OCI-LY7 (cell line): ENCODE measurements at regions not wholly inside any gene's neighbourhood (a gene's known extent, or its start where the extent isn't known, plus 50 kb on each side); places are given as distances from the start of the nearest gene placed in this dataset.

ENCODE experiments used
- EZH2phosphoT487 ChIP-seq: fragments of 200-600 bp; sonication (generic); IDR thresholded peaks from 2 replicates; pipeline ENCODE4 v1.6.1; 2018; ENCODE audit warnings: low read depth, borderline replicate concordance, mild to moderate bottlenecking, mixed run types, antibody characterized with exemption, low read length, moderate library complexity, mixed read lengths
- TF ChIP-seq, protein P1 (sequence below): fragments of 200-600 bp; sonication (generic); conservative IDR thresholded peaks from 2 replicates; pipeline ENCODE4 v1.5.1; 2014; ENCODE audit warnings: mild to moderate bottlenecking, antibody characterized with exemption, low read length, moderate library complexity, mixed read lengths

GRCh38 chr6:109875973-109876372, 102.1 kb upstream of the GPR6 start:
- TF ChIP-seq, protein P1, sequence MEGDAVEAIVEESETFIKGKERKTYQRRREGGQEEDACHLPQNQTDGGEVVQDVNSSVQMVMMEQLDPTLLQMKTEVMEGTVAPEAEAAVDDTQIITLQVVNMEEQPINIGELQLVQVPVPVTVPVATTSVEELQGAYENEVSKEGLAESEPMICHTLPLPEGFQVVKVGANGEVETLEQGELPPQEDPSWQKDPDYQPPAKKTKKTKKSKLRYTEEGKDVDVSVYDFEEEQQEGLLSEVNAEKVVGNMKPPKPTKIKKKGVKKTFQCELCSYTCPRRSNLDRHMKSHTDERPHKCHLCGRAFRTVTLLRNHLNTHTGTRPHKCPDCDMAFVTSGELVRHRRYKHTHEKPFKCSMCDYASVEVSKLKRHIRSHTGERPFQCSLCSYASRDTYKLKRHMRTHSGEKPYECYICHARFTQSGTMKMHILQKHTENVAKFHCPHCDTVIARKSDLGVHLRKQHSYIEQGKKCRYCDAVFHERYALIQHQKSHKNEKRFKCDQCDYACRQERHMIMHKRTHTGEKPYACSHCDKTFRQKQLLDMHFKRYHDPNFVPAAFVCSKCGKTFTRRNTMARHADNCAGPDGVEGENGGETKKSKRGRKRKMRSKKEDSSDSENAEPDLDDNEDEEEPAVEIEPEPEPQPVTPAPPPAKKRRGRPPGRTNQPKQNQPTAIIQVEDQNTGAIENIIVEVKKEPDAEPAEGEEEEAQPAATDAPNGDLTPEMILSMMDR = no peak
- no peak for TF ChIP-seq EZH2phosphoT487
